Lung (tissue), 11 donors: ENCODE measurements at regions not wholly inside any gene's neighbourhood (a gene's known extent, or its start where the extent isn't known, plus 50 kb on each side); places are given as distances from the start of the nearest gene placed in this dataset.
"Not testable (repeated sequence)": the region's sequence is repeated elsewhere in the genome, so short reads cannot be mapped to it uniquely, and the experiment has no call there.

ENCODE experiments used
- ATAC-seq: fragments of 200-7000 bp; cut with Tn5 transposase; one replicate; pipeline ENCODE4 v1.9.1; 2020; ENCODE audit warnings: moderate number of reproducible peaks; ENCODE audit not compliant: insufficient read depth, low FRiP score
- DNase-seq, 3 donors: peaks; one replicate each; pipeline ENCODE4 v3.0.0-alpha.2; 2013 to 2017
- H3K27ac ChIP-seq, 2 donors: one replicate each; pipeline ENCODE4 v1.5.1; 2013; ENCODE audit warnings: mild to moderate bottlenecking in 2 of 2, moderate library complexity in 2 of 2, control low read depth in 1 of 2, inconsistent platforms in 1 of 2, low read depth in 1 of 2, low read length in 1 of 2
- H3K27me3 ChIP-seq, 3 donors: one replicate each; pipeline ENCODE4 v1.5.1; 2013; ENCODE audit warnings: low read length in 2 of 3; ENCODE audit not compliant: control insufficient read depth in 3 of 3, insufficient read depth in 3 of 3
- H3K36me3 ChIP-seq, 4 donors: one replicate each; pipeline ENCODE4 v1.5.1; 2013; ENCODE audit warnings: low read length in 4 of 4, mild to moderate bottlenecking in 1 of 4, moderate library complexity in 1 of 4; ENCODE audit not compliant: control insufficient read depth in 4 of 4, insufficient read depth in 4 of 4
- H3K4me1 ChIP-seq, 5 donors: one replicate each; pipeline ENCODE4 v1.5.1; 2013; ENCODE audit warnings: low read length in 5 of 5, mild to moderate bottlenecking in 2 of 5, moderate library complexity in 1 of 5; ENCODE audit not compliant: control insufficient read depth in 5 of 5, insufficient read depth in 5 of 5
- H3K4me3 ChIP-seq: one replicate; pipeline ENCODE4 v1.5.1; 2013; ENCODE audit warnings: mild to moderate bottlenecking, control low read depth, moderate library complexity
- H3K9ac ChIP-seq, 2 donors: one replicate each; pipeline ENCODE4 v1.5.1; 2013; ENCODE audit warnings: low read length in 2 of 2, control low read depth in 1 of 2; ENCODE audit not compliant: insufficient read depth in 1 of 2
- H3K9me3 ChIP-seq, 4 donors: one replicate each; pipeline ENCODE4 v1.5.1; 2013; ENCODE audit warnings: low read length in 3 of 4, mild to moderate bottlenecking in 1 of 4, moderate library complexity in 1 of 4; ENCODE audit not compliant: control insufficient read depth in 4 of 4, insufficient read depth in 3 of 4
- WGBS, 2 donors: extraction: QIAGEN DNeasy Blood & Tissue Kit; methylation state at CpG; one replicate each; pipeline ENCODE4 v1.1.7; 2013; 5-methylcytosine and 5-hydroxymethylcytosine counted together
- TF ChIP-seq, protein P1 (sequence below): IDR thresholded peaks from 2 replicates; pipeline ENCODE4 v1.5.1; 2012; ENCODE audit warnings: mild to moderate bottlenecking; ENCODE audit errors: control extremely low read depth, extremely low read depth
- donor health status: control.
- donor health status: control.
- donor health status: Bipolar disorder and iron deficiency.
- donor health status: healthy.
- donor health status: DM: yes; HTN: yes; CAD: no.

DNA sequence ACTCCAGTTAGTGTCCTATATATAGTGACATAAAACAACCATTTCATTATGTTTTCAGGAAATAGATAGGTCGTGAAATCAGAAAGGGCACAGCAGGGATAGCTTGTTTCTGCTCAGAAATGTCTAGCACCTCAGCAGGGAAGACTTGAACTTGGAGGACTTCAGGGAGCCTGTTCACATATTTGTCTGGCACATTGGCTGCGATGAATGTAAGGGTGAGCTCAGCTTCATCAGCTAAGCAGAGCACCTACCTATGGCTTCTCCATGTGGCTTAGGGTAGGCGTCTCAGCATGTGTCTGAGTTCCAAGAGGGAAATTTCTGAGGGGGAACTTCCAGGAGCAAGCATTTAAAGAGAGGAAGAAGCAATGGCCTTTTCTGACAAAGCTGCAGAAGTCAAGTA lies 126.2 kb downstream of the PCDH10 start:
- no peak for ATAC-seq
- Histone ChIP-seq H3K36me3 (no peaks in the 10 kb centered on the region), H3K9me3 (peaks cover 0 to 3% (median 0%) of the 10 kb centered on the region in 4 donors), H3K27me3 (no peaks in the 10 kb centered on the region), H3K4me3 (no peak overlapping the region), H3K4me1 (no peaks in the 10 kb centered on the region), H3K9ac (no peak overlapping the region), H3K27ac (no peak overlapping the region)
- TF ChIP-seq, protein P1, sequence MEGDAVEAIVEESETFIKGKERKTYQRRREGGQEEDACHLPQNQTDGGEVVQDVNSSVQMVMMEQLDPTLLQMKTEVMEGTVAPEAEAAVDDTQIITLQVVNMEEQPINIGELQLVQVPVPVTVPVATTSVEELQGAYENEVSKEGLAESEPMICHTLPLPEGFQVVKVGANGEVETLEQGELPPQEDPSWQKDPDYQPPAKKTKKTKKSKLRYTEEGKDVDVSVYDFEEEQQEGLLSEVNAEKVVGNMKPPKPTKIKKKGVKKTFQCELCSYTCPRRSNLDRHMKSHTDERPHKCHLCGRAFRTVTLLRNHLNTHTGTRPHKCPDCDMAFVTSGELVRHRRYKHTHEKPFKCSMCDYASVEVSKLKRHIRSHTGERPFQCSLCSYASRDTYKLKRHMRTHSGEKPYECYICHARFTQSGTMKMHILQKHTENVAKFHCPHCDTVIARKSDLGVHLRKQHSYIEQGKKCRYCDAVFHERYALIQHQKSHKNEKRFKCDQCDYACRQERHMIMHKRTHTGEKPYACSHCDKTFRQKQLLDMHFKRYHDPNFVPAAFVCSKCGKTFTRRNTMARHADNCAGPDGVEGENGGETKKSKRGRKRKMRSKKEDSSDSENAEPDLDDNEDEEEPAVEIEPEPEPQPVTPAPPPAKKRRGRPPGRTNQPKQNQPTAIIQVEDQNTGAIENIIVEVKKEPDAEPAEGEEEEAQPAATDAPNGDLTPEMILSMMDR: no peak
- 75 to 78% methylated on average over 3 of the region's 3 CpGs for WGBS, 2 donors
- no peak for DNase-seq

DNA sequence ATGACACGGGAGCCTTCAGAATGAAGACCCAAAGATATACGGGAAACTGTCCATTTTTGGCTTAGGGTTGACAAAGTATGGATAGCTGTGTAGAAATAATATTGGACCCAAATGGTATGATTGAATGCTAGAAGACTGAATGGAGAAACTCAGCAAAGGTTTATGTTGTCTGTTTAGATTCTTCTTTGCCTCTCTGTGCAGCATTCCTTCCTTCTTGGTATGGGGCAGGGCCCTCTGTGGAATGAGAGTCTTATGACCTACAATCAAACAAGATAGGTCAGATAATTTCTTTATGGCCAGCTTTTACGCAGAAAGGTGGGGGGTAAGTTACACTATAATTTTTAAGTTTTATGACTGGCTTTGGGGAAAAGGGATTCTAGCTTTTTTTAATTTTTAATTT lies 124.3 kb downstream of the PCDH10 start:
- DNase-seq (no peak), ATAC-seq (no peak)
- no peaks in the 10 kb centered on the region for H3K36me3 ChIP-seq
- H3K4me1 ChIP-seq: no peaks in the 10 kb centered on the region
- 87 to 92% methylated on average over 3 of the region's 3 CpGs for WGBS, 2 donors
- H3K27ac ChIP-seq: no peak overlapping the region
- no peaks in the 10 kb centered on the region for H3K27me3 ChIP-seq
- no peak overlapping the region for H3K4me3 ChIP-seq
- TF ChIP-seq, protein P1: no peak
- peaks cover 0 to 3% (median 0%) of the 10 kb centered on the region in 4 donors for H3K9me3 ChIP-seq
- no peak overlapping the region for H3K9ac ChIP-seq

DNA sequence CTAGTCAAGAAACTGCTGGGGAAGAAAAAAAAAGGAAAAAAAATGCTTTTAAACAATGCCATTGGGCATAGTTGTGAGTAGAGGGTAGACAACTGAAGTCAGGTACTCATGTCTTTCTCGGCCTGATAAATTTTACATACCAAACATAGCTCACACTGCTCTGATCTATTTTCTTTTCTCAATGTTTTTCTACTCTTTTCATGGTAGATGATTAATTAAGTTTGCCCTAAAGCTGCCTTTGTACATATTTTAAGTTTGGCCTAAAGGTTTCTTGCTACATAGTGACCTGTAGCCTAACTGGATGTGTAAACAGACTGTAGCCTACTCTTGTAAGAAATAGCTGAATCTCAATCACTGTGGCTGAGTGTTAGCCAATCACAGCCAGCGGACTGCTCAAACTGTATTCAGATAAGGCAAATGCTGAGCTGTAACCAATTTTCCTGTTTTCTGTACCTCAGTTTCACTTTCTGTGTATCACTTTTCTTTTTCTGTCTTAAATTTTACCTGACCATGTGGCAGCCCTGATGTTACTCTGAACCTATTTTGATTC lies 121.0 kb downstream of the PCDH10 start:
- Histone ChIP-seq H3K27me3 (no peaks in the 10 kb centered on the region), H3K36me3 (no peaks in the 10 kb centered on the region), H3K4me1 (no peaks in the 10 kb centered on the region), H3K4me3 (no peak overlapping the region), H3K9me3 (no peaks in the 10 kb centered on the region), H3K27ac (no peak overlapping the region), H3K9ac (no peak overlapping the region)
- TF ChIP-seq, protein P1: no peak
- 70 to 73% methylated on average over 2 of the region's 2 CpGs for WGBS, 2 donors
- DNase-seq: peak in 1 of 3 donors; percentile 4
- ATAC-seq: no peak

DNA sequence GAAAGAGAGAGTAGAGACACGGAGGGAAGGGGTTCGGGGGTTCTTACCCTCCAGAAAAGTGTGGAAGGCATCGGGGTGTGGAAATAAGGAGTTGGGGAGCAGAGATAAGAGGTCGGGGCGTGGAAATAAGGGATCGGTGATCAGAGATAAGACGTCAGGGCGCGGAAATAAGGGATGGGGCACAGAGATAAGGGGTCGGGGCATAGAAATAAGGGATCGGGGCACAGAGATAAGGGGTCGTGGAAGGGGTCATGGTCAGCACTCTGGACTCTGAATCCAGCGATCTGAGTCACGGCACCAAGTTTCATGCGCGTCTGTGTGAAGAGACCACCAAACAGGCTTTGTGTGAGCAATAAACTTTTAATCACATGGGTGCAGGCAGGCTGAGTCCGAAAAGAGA lies 119.1 kb downstream of the PCDH10 start:
- Histone ChIP-seq H3K9me3 (no peaks in the 10 kb centered on the region), H3K4me3 (no peak overlapping the region), H3K36me3 (no peaks in the 10 kb centered on the region), H3K9ac (no peak overlapping the region), H3K27ac (no peak overlapping the region), H3K27me3 (no peaks in the 10 kb centered on the region), H3K4me1 (no peaks in the 10 kb centered on the region)
- ATAC-seq: no peak
- 83 to 90% methylated on average over 17 of the region's 17 CpGs for WGBS, 2 donors
- TF ChIP-seq, protein P1: no peak
- DNase-seq: no peak

DNA sequence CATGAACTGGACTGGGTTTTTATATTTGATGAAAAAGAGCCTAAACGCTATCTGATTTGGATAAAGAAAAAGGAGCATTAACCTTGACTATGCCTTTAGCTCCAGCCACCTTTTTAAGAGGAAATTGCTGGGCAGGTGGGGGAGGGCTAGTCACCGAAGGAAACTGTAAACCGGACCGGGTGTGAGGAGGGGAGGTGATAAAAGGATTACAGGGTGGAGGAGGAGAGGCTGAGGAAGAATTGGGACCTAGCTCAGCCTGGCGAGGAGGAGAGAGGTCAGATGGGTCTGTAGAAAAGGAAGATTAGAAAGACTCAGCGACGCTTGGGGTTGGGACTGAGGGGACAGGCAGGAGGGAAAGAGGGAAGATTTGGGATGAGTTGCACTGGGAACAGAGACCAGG lies 118.4 kb downstream of the PCDH10 start:
- WGBS, 2 donors: 67 to 78% methylated on average over 7 of the region's 7 CpGs
- DNase-seq, H3K27ac ChIP-seq, H3K4me1 ChIP-seq, H3K36me3 ChIP-seq, H3K27me3 ChIP-seq, H3K4me3 ChIP-seq, H3K9ac ChIP-seq, H3K9me3 ChIP-seq, ATAC-seq: not testable (repeated sequence)
